T-cell (primary cell): ENCODE measurements at regions not wholly inside any gene's neighbourhood (a gene's known extent, or its start where the extent isn't known, plus 50 kb on each side); places are given as distances from the start of the nearest gene placed in this dataset.

Source experiments
- ATAC-seq, 4 experiments: fragments of 200-7000 bp in 3 of 4; fragments of 150-1000 bp in 1 of 4; cut with Tn5 transposase; replicated peaks in 1 of 4; 1 replicate in 3 of 4; 2 replicates in 1 of 4; pipeline ENCODE4 v1.10.0; 2021; ENCODE audit warnings: moderate library complexity in 3 of 4, mild to moderate bottlenecking in 2 of 4, moderate number of reproducible peaks in 1 of 4
- CTCF ChIA-PET, 2 donors: fragments of 300-600 bp; sonication (Branson Sonifier 250); formaldehyde crosslinking; loops; one replicate each; lab custom pipeline; 2022; ENCODE audit warnings: antibody characterized with exemption in 2 of 2; lab: Charles Lee
- POLR2A ChIA-PET, 2 donors: fragments of 300-600 bp; sonication (Branson Sonifier 250); formaldehyde crosslinking; loops; one replicate each; lab custom pipeline; 2022; ENCODE audit warnings: antibody characterized with exemption in 2 of 2; lab: Charles Lee
- DNase-seq, 35 experiments: peaks; one replicate each; pipeline versions ENCODE4 v3.0.0 to v3.0.0-alpha.2; 2013 to 2023
- H3K27ac ChIP-seq: one replicate; pipeline ENCODE4 v1.5.1; 2013; ENCODE audit warnings: low read length
- H3K27me3 ChIP-seq, 2 experiments: replicated peaks in 1 of 2; 1 replicate in 1 of 2; 2 replicates in 1 of 2; pipeline versions ENCODE4 v1.6.1 to v1.7.0; 2013; ENCODE audit warnings: low read length in 1 of 2, mixed read lengths in 1 of 2; ENCODE audit not compliant: control insufficient read depth in 2 of 2, insufficient read depth in 2 of 2; ENCODE audit errors: extremely low read depth in 1 of 2
- H3K36me3 ChIP-seq, 2 donors: 1 replicate in 1 of 2; 2 replicates in 1 of 2; pipeline versions ENCODE4 v1.6.1 to v1.7.0; 2013; ENCODE audit warnings: low read length in 1 of 2; ENCODE audit not compliant: control insufficient read depth in 2 of 2, insufficient read depth in 1 of 2; ENCODE audit errors: extremely low read depth in 1 of 2
- H3K4me1 ChIP-seq, 2 experiments: 1 replicate in 1 of 2; 2 replicates in 1 of 2; pipeline versions ENCODE4 v1.6.1 to v1.7.0; 2013; ENCODE audit warnings: low read length in 2 of 2, mixed read lengths in 1 of 2; ENCODE audit not compliant: insufficient read depth in 2 of 2, control insufficient read depth in 1 of 2; ENCODE audit errors: extremely low read depth in 1 of 2
- H3K4me3 ChIP-seq, 2 donors: 1 replicate in 1 of 2; 2 replicates in 1 of 2; pipeline versions ENCODE4 v1.5.1 to v1.7.0; 2013; ENCODE audit warnings: mild to moderate bottlenecking in 2 of 2, low read length in 1 of 2, moderate library complexity in 1 of 2; ENCODE audit not compliant: control insufficient read depth in 1 of 2; ENCODE audit errors: extremely low read depth in 1 of 2
- H3K9me3 ChIP-seq: 2 replicates; pipeline ENCODE4 v1.7.0; 2013
- H3K27ac Mint-ChIP-seq, 2 donors: one replicate each; pipeline ENCODE4 v1.8.0; 2020 to 2021; ENCODE audit warnings: mild to moderate bottlenecking in 2 of 2, mixed read lengths in 2 of 2
- H3K27me3 Mint-ChIP-seq, 2 donors: one replicate each; pipeline ENCODE4 v1.8.0; 2021 to 2022; ENCODE audit warnings: mixed read lengths in 2 of 2
- H3K36me3 Mint-ChIP-seq: one replicate; pipeline ENCODE4 v1.8.0; 2021; ENCODE audit warnings: mixed read lengths
- H3K4me1 Mint-ChIP-seq, 3 donors: one replicate each; pipeline ENCODE4 v1.8.0; 2020 to 2022; ENCODE audit warnings: mixed read lengths in 3 of 3, mild to moderate bottlenecking in 1 of 3
- H3K4me3 Mint-ChIP-seq, 3 donors: one replicate each; pipeline ENCODE4 v1.8.0; 2020 to 2022; ENCODE audit warnings: mild to moderate bottlenecking in 3 of 3, mixed read lengths in 3 of 3, moderate library complexity in 3 of 3
- H3K9me3 Mint-ChIP-seq, 3 donors: one replicate each; pipeline ENCODE4 v1.8.0; 2020 to 2022; ENCODE audit warnings: mixed read lengths in 3 of 3
- WGBS: methylation state at CpG from one replicate; pipeline ENCODE4 v1.1.5; 2013; ENCODE audit warnings: missing lambda C conversion rate; ENCODE audit not compliant: insufficient coverage; 5-methylcytosine and 5-hydroxymethylcytosine counted together

DNA sequence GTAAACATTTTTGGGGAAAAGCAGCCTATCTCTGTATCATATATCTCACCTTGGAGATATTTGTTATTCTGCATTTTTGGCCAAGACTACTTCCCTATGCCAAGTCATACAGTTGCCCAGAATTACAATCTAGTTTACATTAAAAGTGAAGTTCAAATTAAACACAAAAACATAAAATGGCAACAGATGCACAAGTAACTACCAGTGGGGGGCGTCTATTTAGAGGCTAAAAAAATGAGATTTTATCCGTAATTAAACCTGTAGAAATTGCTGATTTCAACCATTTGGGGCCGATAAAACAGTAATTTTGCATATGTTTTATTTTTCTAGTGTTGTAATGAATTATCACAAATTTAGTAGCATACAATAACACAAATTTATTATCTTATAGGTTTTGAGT, 787.1 kb upstream of the CHD1 start:
- no peak for ATAC-seq
- Histone ChIP-seq H3K27ac (no peak overlapping the region), H3K36me3 (no peaks in the 10 kb centered on the region), H3K27me3 (no peaks in the 10 kb centered on the region), H3K4me1 (no peaks in the 10 kb centered on the region), H3K4me3 (no peak overlapping the region), H3K9me3 (no peaks in the 10 kb centered on the region)
- no peaks in the 10 kb centered on the region for H3K36me3 Mint-ChIP-seq
- H3K27ac Mint-ChIP-seq = no peak overlapping the region
- CTCF ChIA-PET = no interaction called here
- no peak overlapping the region for H3K4me3 Mint-ChIP-seq
- no peak for DNase-seq
- POLR2A ChIA-PET = no interaction called here
- WGBS = no CpG with 5 or more reads among the region's 3 CpGs
- H3K27me3 Mint-ChIP-seq = no peaks in the 10 kb centered on the region
- H3K4me1 Mint-ChIP-seq = no peaks in the 10 kb centered on the region
- H3K9me3 Mint-ChIP-seq = peaks cover 0 to 11% (median 0%) of the 10 kb centered on the region in 3 donors

DNA sequence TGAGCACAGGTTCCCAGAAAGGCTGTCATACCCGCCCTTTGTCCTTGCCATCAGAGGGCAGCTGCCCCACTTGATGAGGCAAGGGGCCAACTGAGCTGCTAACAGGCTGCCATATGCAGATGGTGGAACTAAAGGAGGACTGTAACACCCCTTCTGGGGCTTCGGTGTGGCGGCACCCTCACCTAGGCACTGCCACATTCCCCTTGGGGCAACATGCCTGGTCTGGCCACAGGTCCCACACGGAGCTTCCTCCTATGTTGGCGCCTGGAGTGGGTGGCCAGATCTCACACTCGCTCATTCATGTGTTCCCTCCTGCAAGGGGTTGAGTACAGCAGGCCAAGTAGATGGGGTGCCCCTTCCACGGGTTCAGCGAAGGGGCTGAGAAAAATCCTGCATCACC, 777.4 kb upstream of the CHD1 start:
- ChIA-PET POLR2A (no interaction called here), CTCF (no interaction called here)
- no peaks in the 10 kb centered on the region for H3K36me3 Mint-ChIP-seq
- Histone ChIP-seq H3K27ac (no peak overlapping the region), H3K36me3 (no peaks in the 10 kb centered on the region), H3K4me3 (no peak overlapping the region), H3K9me3 (no peaks in the 10 kb centered on the region), H3K27me3 (no peaks in the 10 kb centered on the region), H3K4me1 (no peaks in the 10 kb centered on the region)
- ATAC-seq = no peak
- H3K9me3 Mint-ChIP-seq = peaks cover 0 to 8% (median 0%) of the 10 kb centered on the region in 3 donors
- H3K27me3 Mint-ChIP-seq = no peaks in the 10 kb centered on the region
- H3K27ac Mint-ChIP-seq = no peak overlapping the region
- H3K4me3 Mint-ChIP-seq = no peak overlapping the region
- H3K4me1 Mint-ChIP-seq = no peaks in the 10 kb centered on the region
- no peak for DNase-seq
- WGBS = 92% methylated on average over 7 of the region's 8 CpGs

DNA sequence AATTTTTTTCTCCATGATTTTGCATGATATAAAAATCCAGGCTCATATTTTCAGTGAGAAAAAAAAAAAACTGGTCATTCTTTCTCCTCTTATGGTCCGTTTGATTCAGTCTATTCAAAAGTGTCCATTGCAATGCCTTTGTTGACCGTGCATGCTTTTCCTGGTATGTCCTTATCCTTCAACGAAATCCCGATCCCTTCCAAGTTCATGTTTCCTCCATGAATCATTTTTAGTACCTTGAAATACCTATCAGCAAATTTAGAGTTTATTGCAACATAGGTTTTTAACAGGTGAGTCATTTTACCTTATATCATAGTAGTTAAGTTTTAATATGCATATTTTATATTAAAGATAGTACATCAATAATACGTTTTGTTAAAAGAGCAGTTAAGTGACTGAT, 773.8 kb upstream of the CHD1 start:
- ATAC-seq (no peak), DNase-seq (no peak)
- Mint-ChIP-seq H3K4me1 (no peaks in the 10 kb centered on the region), H3K4me3 (no peak overlapping the region), H3K27me3 (no peaks in the 10 kb centered on the region), H3K27ac (no peak overlapping the region), H3K9me3 (peaks cover 0 to 11% (median 8%) of the 10 kb centered on the region in 3 donors), H3K36me3 (no peaks in the 10 kb centered on the region)
- WGBS = no CpG with 5 or more reads among the region's 5 CpGs
- no peaks in the 10 kb centered on the region for H3K4me1 ChIP-seq
- ChIA-PET POLR2A (no interaction called here), CTCF (no interaction called here)
- no peak overlapping the region for H3K4me3 ChIP-seq
- no peaks in the 10 kb centered on the region for H3K27me3 ChIP-seq
- no peaks in the 10 kb centered on the region for H3K36me3 ChIP-seq
- no peaks in the 10 kb centered on the region for H3K9me3 ChIP-seq
- H3K27ac ChIP-seq = no peak overlapping the region

GRCh38 chr5:99694884-99695283, 766.1 kb upstream of the CHD1 start:
- POLR2A ChIA-PET = no interaction called here
- H3K4me3 Mint-ChIP-seq = no peak overlapping the region
- Histone ChIP-seq H3K4me1 (no peaks in the 10 kb centered on the region), H3K27me3 (no peaks in the 10 kb centered on the region), H3K27ac (no peak overlapping the region), H3K9me3 (no peaks in the 10 kb centered on the region), H3K4me3 (no peak overlapping the region), H3K36me3 (no peaks in the 10 kb centered on the region)
- H3K4me1 Mint-ChIP-seq = no peaks in the 10 kb centered on the region
- H3K27me3 Mint-ChIP-seq = no peaks in the 10 kb centered on the region
- 90% methylated on average over 6 of the region's 10 CpGs for WGBS
- no peak for ATAC-seq
- peaks cover 0 to 10% (median 8%) of the 10 kb centered on the region in 3 donors for H3K9me3 Mint-ChIP-seq
- H3K27ac Mint-ChIP-seq = no peak overlapping the region
- H3K36me3 Mint-ChIP-seq = no peaks in the 10 kb centered on the region
- DNase-seq = no peak
- CTCF ChIA-PET = no interaction called here

DNA sequence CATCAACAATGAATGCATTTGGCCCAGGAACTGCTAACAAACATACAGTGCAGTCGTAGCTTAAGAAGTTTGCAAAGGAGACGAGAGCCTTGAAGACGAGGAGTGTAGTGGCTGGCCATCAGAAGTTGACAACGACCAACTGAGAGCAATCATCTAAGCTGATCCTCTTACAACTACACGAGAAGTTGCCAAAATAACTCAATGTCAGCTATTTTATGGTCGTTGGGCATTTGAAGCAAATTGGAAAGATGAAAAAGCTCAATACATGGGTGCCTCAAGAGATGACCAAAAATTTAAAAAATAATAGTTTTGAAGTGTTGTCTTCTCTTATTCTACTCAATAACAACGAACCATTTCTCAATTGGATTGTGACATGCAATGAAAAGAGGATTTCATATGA, 757.7 kb upstream of the CHD1 start:
- WGBS = 84% methylated on average over 3 of the region's 7 CpGs
- ChIA-PET POLR2A (no interaction called here), CTCF (no interaction called here)
- H3K27ac Mint-ChIP-seq = no peak overlapping the region
- peaks cover 0 to 6% (median 4%) of the 10 kb centered on the region in 3 donors for H3K9me3 Mint-ChIP-seq
- H3K4me1 Mint-ChIP-seq = no peaks in the 10 kb centered on the region
- ATAC-seq = no peak
- H3K27ac ChIP-seq = no peak overlapping the region
- H3K4me1 ChIP-seq = no peaks in the 10 kb centered on the region
- H3K36me3 Mint-ChIP-seq = no peaks in the 10 kb centered on the region
- DNase-seq = no peak
- no peaks in the 10 kb centered on the region for H3K27me3 Mint-ChIP-seq
- H3K9me3 ChIP-seq = no peaks in the 10 kb centered on the region
- no peaks in the 10 kb centered on the region for H3K27me3 ChIP-seq
- H3K36me3 ChIP-seq = no peaks in the 10 kb centered on the region
- no peak overlapping the region for H3K4me3 Mint-ChIP-seq
- no peak overlapping the region for H3K4me3 ChIP-seq

GRCh38 chr5:99675974-99676373, 747.2 kb upstream of the CHD1 start:
- H3K4me3 Mint-ChIP-seq = no peak overlapping the region
- peaks cover 0 to 6% (median 5%) of the 10 kb centered on the region in 3 donors for H3K9me3 Mint-ChIP-seq
- Histone ChIP-seq H3K27me3 (no peaks in the 10 kb centered on the region), H3K36me3 (no peaks in the 10 kb centered on the region), H3K4me3 (no peak overlapping the region), H3K9me3 (no peaks in the 10 kb centered on the region), H3K4me1 (no peaks in the 10 kb centered on the region), H3K27ac (no peak overlapping the region)
- WGBS = 40% methylated on average over 1 of the region's 6 CpGs
- ATAC-seq (no peak), DNase-seq (no peak)
- H3K27me3 Mint-ChIP-seq = no peaks in the 10 kb centered on the region
- POLR2A ChIA-PET = no interaction called here
- no peak overlapping the region for H3K27ac Mint-ChIP-seq
- H3K4me1 Mint-ChIP-seq = no peaks in the 10 kb centered on the region
- CTCF ChIA-PET = no interaction called here
- no peaks in the 10 kb centered on the region for H3K36me3 Mint-ChIP-seq

DNA sequence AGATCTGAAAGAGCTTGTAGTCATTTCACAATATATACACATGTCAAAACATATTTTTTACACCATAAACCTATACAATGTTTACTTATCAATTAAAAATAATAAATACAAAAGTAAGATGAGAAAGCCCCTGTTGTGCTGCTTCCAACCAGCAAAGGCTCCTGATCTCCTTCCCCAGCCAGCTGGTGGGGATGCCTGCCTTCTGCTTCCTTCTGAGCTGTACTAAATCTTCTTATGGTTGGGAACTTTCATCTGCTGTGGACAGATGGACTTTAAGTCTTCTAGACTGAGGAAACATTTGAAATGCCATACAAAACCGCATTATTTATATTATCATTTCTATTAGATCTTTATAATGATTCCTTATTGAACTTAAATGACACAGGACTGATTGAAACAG, 745.3 kb upstream of the CHD1 start:
- Histone ChIP-seq H3K9me3 (no peaks in the 10 kb centered on the region), H3K4me3 (no peak overlapping the region), H3K27ac (no peak overlapping the region), H3K36me3 (no peaks in the 10 kb centered on the region), H3K27me3 (no peaks in the 10 kb centered on the region), H3K4me1 (no peaks in the 10 kb centered on the region)
- H3K9me3 Mint-ChIP-seq = peaks cover 0 to 5% (median 0%) of the 10 kb centered on the region in 3 donors
- no CpG with 5 or more reads among the region's 1 CpG for WGBS
- ChIA-PET POLR2A (no interaction called here), CTCF (no interaction called here)
- no peak overlapping the region for H3K27ac Mint-ChIP-seq
- DNase-seq (no peak), ATAC-seq (no peak)
- H3K27me3 Mint-ChIP-seq = no peaks in the 10 kb centered on the region
- no peaks in the 10 kb centered on the region for H3K36me3 Mint-ChIP-seq
- H3K4me1 Mint-ChIP-seq = no peaks in the 10 kb centered on the region
- H3K4me3 Mint-ChIP-seq = no peak overlapping the region
